K562 (cell line): ENCODE measurements at regions not wholly inside any gene's neighbourhood (a gene's known extent, or its start where the extent isn't known, plus 50 kb on each side); places are given as distances from the start of the nearest gene placed in this dataset.
"Not testable (repeated sequence)": the region's sequence is repeated elsewhere in the genome, so short reads cannot be mapped to it uniquely, and the experiment has no call there.

Source experiments
- ATAC-seq: fragments of 200-7000 bp; cut with Tn5 transposase; 3 replicates; pipeline ENCODE4 v1.9.1; 2020; ENCODE audit warnings: moderate library complexity
- BruUV-seq: library from RNA; stranded (reverse); fragments of 400-500 nt; replicated peaks from 2 replicates; lab custom pipeline; 2021; lab: Mats Ljungman, UMichigan
- CTCF ChIA-PET: fragments of 300-600 bp; formaldehyde crosslinking; extraction: SDS; loops from one replicate; lab custom pipeline; 2021; ENCODE audit warnings: low intra/inter-chr PET ratio; lab: Yijun Ruan, JAX
- POLR2A ChIA-PET: fragments of 300-600, 350-650 bp; sonication (Branson Sonifier 250); formaldehyde crosslinking; extraction: SDS; loops from one replicate; lab custom pipeline; 2021; ENCODE audit warnings: antibody characterized with exemption, inconsistent platforms; lab: Yijun Ruan, JAX
- DNase-seq, 4 experiments: peaks; one replicate each; pipeline versions ENCODE4 v3.0.0 to v3.0.0-alpha.2; 2011 to 2018; ENCODE audit warnings: low spot score in 3 of 4, mixed read lengths in 3 of 4; ENCODE audit errors: extremely low read depth in 1 of 4
- FAIRE-seq: peaks from 2 replicates; lab custom pipeline; 2011; peaks lifted over from hg19 to GRCh38; lab: Jason Lieb, UNC
- H2AFZ ChIP-seq: 2 replicates; pipeline ENCODE4 v1.6.0; 2011; ENCODE audit warnings: low read depth, low read length, control low read depth, inconsistent platforms
- H3K27ac ChIP-seq: fragments of 200-600 bp; 3 replicates; pipeline ENCODE4 v1.8.0; 2011; ENCODE audit warnings: low read depth, mild to moderate bottlenecking, control low read depth, inconsistent platforms, low read length, moderate library complexity, mixed read lengths; ENCODE audit errors: extremely low read depth
- H3K27me3 ChIP-seq, 2 experiments: fragments of 300-600 bp in 1 of 2; 2 replicates in 1 of 2; 3 replicates in 1 of 2; pipeline versions ENCODE4 v1.6.0 to v1.8.0; 2011; ENCODE audit warnings: inconsistent platforms in 2 of 2, low read length in 2 of 2, mild to moderate bottlenecking in 1 of 2, mixed read lengths in 1 of 2, moderate library complexity in 1 of 2; ENCODE audit not compliant: control insufficient read depth in 2 of 2, insufficient read depth in 2 of 2
- H3K36me3 ChIP-seq: fragments of 300-600 bp; 3 replicates; pipeline ENCODE4 v1.8.0; 2011; ENCODE audit warnings: mild to moderate bottlenecking, low read length, inconsistent platforms; ENCODE audit not compliant: control insufficient read depth, insufficient read depth
- H3K4me1 ChIP-seq, 2 experiments: fragments of 200-600 bp in 1 of 2; replicated peaks in 1 of 2; 2 replicates in 1 of 2; 3 replicates in 1 of 2; pipeline versions ENCODE4 v1.5.1 to v1.8.0; 2011; ENCODE audit warnings: inconsistent platforms in 2 of 2, low read length in 2 of 2, mild to moderate bottlenecking in 1 of 2, mixed read lengths in 1 of 2, moderate library complexity in 1 of 2; ENCODE audit not compliant: control insufficient read depth in 2 of 2, insufficient read depth in 2 of 2
- H3K4me2 ChIP-seq: 2 replicates; pipeline ENCODE4 v1.6.1; 2011; ENCODE audit warnings: low read length, control low read depth, inconsistent platforms, mixed read lengths; ENCODE audit not compliant: insufficient read depth
- H3K4me3 ChIP-seq: fragments of 200-600 bp; sonication (generic), shearing (Covaris generic); 2 replicates; pipeline ENCODE4 v1.5.1; 2016; ENCODE audit warnings: control low read depth, inconsistent platforms
- H3K79me2 ChIP-seq: fragments of 200-600 bp; 3 replicates; pipeline ENCODE4 v1.8.0; 2011; ENCODE audit warnings: low read length, inconsistent platforms; ENCODE audit not compliant: control insufficient read depth, insufficient read depth
- H3K9ac ChIP-seq, 2 experiments: 2 replicates each; pipeline versions ENCODE4 v1.6.0 to v1.6.1; 2011; ENCODE audit warnings: low read depth in 2 of 2, low read length in 2 of 2, control low read depth in 1 of 2, inconsistent platforms in 1 of 2, mild to moderate bottlenecking in 1 of 2, mixed read lengths in 1 of 2; ENCODE audit not compliant: insufficient read depth in 1 of 2
- H3K9me1 ChIP-seq: one replicate; pipeline ENCODE4 v1.6.0; 2011; ENCODE audit warnings: inconsistent platforms, mild to moderate bottlenecking, low read length, moderate library complexity; ENCODE audit not compliant: control insufficient read depth, insufficient read depth
- H3K9me3 ChIP-seq: replicated peaks from 2 replicates; pipeline ENCODE4 v1.5.1; 2011; ENCODE audit warnings: low read depth, low read length, inconsistent platforms; ENCODE audit not compliant: control insufficient read depth, insufficient read depth
- H4K20me1 ChIP-seq: replicated peaks from 2 replicates; pipeline ENCODE4 v1.6.1; 2011; ENCODE audit warnings: low read length, inconsistent platforms, mixed read lengths; ENCODE audit not compliant: control insufficient read depth, insufficient read depth
- EZH2 ChIP-seq: IDR thresholded peaks from 2 replicates; pipeline ENCODE4 v1.6.1; 2012; ENCODE audit warnings: low read depth, mild to moderate bottlenecking, inconsistent platforms, low read length, borderline replicate concordance
- SETDB1 ChIP-seq: IDR thresholded peaks from one replicate; pipeline ENCODE4 v1.6.1; 2012; ENCODE audit warnings: low read length, control low read depth, inconsistent platforms
- ZNF23 ChIP-seq: fragments of 250-450 bp; sonication (Bioruptor Pico); IDR thresholded peaks from 2 replicates; pipeline ENCODE4 v1.4.0; 2020; ENCODE audit warnings: mild to moderate bottlenecking
- ZNF551 ChIP-seq: fragments of 250-450 bp; sonication (Bioruptor Pico); IDR thresholded peaks from 2 replicates; pipeline ENCODE4 v1.5.0; 2021; ENCODE audit warnings: mild to moderate bottlenecking, moderate library complexity
- ZNF589 ChIP-seq: fragments of 200-800 bp; sonication (Bioruptor generic); IDR thresholded peaks from 2 replicates; pipeline ENCODE4 v1.6.1; 2016; ENCODE audit warnings: low read depth, missing genetic modification characterization, missing compliant biosample characterization
- WGBS: fragments of 100-300 bp; shearing (Covaris generic); methylation state at CpG from one replicate; pipeline ENCODE4 v1.1.6; 2016; ENCODE audit warnings: low coverage, mixed read lengths; ENCODE audit not compliant: insufficient coverage; ENCODE audit errors: missing lambda C conversion rate; 5-methylcytosine and 5-hydroxymethylcytosine counted together
- in situ Hi-C: fragments of 300-500 bp; cut with MboI; formaldehyde crosslinking; loops from 4 replicates; pipeline ENCODE4 v1.15.0; 2018; ENCODE audit warnings: inconsistent platforms, mixed read lengths
- intact Hi-C: fragments of 100-400 bp; cut with micrococcal nuclease; formaldehyde crosslinking; loops from 2 replicates; pipeline ENCODE4 v1.14.2; 2022
- TF ChIP-seq, protein P1 (sequence below), 2 experiments: fragments of 450-650 bp; IDR thresholded peaks; 2 replicates each; pipeline ENCODE4 v1.6.1; 2018; ENCODE audit warnings: mild to moderate bottlenecking in 2 of 2, low read depth in 1 of 2; ENCODE audit not compliant: partially characterized antibody in 2 of 2

DNA sequence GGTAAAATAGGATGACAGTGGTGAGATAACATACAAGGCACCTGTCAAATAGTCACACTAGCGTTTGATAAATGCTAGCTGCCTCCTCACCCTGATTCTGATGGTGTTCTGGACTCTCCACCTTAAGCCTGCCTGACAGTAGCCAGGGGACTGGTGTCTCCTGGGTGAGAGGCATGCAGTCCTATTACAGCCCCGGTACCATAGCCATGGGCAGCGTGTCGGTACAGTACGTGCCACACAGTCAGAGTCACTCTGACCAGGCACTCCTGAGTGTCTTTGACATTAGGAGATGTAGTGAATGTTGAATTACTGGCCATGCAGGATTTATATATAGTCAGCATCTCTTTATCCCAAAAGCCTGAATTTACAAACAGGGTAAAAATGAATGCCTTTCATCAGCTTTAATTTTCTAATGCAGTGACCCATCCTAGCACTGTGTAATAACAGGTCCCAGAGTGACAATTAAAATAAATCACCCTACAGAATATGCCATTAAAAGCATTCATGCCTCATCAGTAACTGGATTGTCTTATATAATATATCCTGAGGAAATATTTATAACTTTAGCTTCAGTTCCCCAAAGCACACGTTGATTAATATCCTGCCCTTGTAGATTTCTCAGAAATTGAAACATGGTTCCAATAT, 760.3 kb upstream of the SOX11 start:
- 0% methylated on average over 6 of the region's 6 CpGs for WGBS
- no peaks in the 10 kb centered on the region for H3K4me1 ChIP-seq
- H3K79me2 ChIP-seq = no peaks in the 10 kb centered on the region
- in situ Hi-C loops (no loop called here), intact Hi-C loops (no loop called here)
- no peak overlapping the region for H3K4me3 ChIP-seq
- no peak for ATAC-seq
- CTCF ChIA-PET = no interaction called here
- no peak overlapping the region for H3K9ac ChIP-seq
- POLR2A ChIA-PET = no interaction called here
- H3K36me3 ChIP-seq = no peaks in the 10 kb centered on the region
- FAIRE-seq = no peak
- no peak overlapping the region for H3K27ac ChIP-seq
- no peak overlapping the region for H3K4me2 ChIP-seq
- H2AFZ ChIP-seq = no peak overlapping the region
- BruUV-seq = no TSS peak
- no peaks in the 10 kb centered on the region for H3K9me3 ChIP-seq
- no peaks in the 10 kb centered on the region for H4K20me1 ChIP-seq
- no peak for DNase-seq
- no peaks in the 10 kb centered on the region for H3K9me1 ChIP-seq
- H3K27me3 ChIP-seq = no peaks in the 10 kb centered on the region
- TF ChIP-seq ZNF551 (CRISPR knock-in tag) = no peak
- TF ChIP-seq SETDB1 = no peak
- TF ChIP-seq, protein P1, sequence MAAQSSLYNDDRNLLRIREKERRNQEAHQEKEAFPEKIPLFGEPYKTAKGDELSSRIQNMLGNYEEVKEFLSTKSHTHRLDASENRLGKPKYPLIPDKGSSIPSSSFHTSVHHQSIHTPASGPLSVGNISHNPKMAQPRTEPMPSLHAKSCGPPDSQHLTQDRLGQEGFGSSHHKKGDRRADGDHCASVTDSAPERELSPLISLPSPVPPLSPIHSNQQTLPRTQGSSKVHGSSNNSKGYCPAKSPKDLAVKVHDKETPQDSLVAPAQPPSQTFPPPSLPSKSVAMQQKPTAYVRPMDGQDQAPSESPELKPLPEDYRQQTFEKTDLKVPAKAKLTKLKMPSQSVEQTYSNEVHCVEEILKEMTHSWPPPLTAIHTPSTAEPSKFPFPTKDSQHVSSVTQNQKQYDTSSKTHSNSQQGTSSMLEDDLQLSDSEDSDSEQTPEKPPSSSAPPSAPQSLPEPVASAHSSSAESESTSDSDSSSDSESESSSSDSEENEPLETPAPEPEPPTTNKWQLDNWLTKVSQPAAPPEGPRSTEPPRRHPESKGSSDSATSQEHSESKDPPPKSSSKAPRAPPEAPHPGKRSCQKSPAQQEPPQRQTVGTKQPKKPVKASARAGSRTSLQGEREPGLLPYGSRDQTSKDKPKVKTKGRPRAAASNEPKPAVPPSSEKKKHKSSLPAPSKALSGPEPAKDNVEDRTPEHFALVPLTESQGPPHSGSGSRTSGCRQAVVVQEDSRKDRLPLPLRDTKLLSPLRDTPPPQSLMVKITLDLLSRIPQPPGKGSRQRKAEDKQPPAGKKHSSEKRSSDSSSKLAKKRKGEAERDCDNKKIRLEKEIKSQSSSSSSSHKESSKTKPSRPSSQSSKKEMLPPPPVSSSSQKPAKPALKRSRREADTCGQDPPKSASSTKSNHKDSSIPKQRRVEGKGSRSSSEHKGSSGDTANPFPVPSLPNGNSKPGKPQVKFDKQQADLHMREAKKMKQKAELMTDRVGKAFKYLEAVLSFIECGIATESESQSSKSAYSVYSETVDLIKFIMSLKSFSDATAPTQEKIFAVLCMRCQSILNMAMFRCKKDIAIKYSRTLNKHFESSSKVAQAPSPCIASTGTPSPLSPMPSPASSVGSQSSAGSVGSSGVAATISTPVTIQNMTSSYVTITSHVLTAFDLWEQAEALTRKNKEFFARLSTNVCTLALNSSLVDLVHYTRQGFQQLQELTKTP (IDR thresholded peaks at IDR 0.05; ENCODE audit: low read depth in 1 of 2, partially characterized antibody in 2 of 2) = no peak
- no peak for TF ChIP-seq ZNF23 (CRISPR knock-in tag)
- TF ChIP-seq EZH2 = no peak
- no peak for TF ChIP-seq ZNF589

DNA sequence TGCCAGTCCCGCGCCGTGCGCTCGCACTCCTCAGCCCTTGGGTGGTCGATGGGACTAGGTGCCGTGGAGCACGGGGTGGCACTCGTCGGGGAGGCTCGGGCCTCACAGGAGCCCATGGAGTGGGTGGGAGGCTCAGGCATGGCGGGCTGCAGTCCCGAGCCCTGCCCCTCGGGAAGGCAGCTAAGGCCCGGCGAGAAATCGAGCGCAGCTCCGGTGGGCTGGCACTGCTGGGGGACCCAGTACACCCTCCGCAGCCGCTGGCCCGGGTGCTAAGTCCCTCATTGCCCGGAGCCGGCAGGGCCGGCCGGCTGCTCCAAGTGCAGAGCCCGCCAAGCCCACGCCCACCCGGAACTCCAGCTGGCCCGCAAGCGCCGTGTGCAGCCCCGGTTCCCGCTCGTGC, 756.9 kb upstream of the SOX11 start:
- H3K27ac ChIP-seq, H3K4me2 ChIP-seq, H3K9me3 ChIP-seq, ATAC-seq, BruUV-seq, H3K4me1 ChIP-seq, H3K36me3 ChIP-seq, intact Hi-C loops, H3K9me1 ChIP-seq, H3K27me3 ChIP-seq, in situ Hi-C loops, H2AFZ ChIP-seq, POLR2A ChIA-PET, H3K9ac ChIP-seq, H3K79me2 ChIP-seq, FAIRE-seq, H3K4me3 ChIP-seq, H4K20me1 ChIP-seq, DNase-seq, CTCF ChIA-PET: not testable (repeated sequence)
- WGBS = 4% methylated on average over 19 of the region's 35 CpGs
